PFSK-1 (cell line): ENCODE measurements at regions not wholly inside any gene's neighbourhood (a gene's known extent, or its start where the extent isn't known, plus 50 kb on each side); places are given as distances from the start of the nearest gene placed in this dataset.

ENCODE experiments used
- FOXP2 ChIP-seq: optimal IDR thresholded peaks from 2 replicates; pipeline ENCODE3; 2011; ENCODE audit warnings: borderline replicate concordance, control low read depth, inconsistent platforms; ENCODE audit not compliant: insufficient read depth; ENCODE audit errors: extremely low read length, extremely low read depth
- POLR2AphosphoS5 ChIP-seq: IDR thresholded peaks from 2 replicates; pipeline ENCODE4 v1.6.1; 2012; ENCODE audit warnings: low read depth, mild to moderate bottlenecking, control low read depth, low read length, moderate library complexity
- SIN3A ChIP-seq: IDR thresholded peaks from 2 replicates; pipeline ENCODE4 v1.6.1; 2012; ENCODE audit warnings: mild to moderate bottlenecking, low read length, moderate library complexity, borderline replicate concordance; ENCODE audit not compliant: insufficient read depth
- TAF1 ChIP-seq: IDR thresholded peaks from 2 replicates; pipeline ENCODE4 v1.6.1; 2012; ENCODE audit warnings: low read length, control low read depth, borderline replicate concordance; ENCODE audit not compliant: insufficient read depth
- TF ChIP-seq, protein P1 (sequence below), 2 experiments: IDR thresholded peaks; 2 replicates each; pipeline versions ENCODE4 v1.6.1 to v1.8.0; 2011 to 2012; ENCODE audit warnings: low read depth in 2 of 2, low read length in 2 of 2, control low read depth in 1 of 2, inconsistent platforms in 1 of 2, mild to moderate bottlenecking in 1 of 2, moderate library complexity in 1 of 2; ENCODE audit not compliant: insufficient read depth in 1 of 2

GRCh38 chr12:127881371-127882140 lies 385.4 kb upstream of the TMEM132C start:
- TF ChIP-seq, protein P1, sequence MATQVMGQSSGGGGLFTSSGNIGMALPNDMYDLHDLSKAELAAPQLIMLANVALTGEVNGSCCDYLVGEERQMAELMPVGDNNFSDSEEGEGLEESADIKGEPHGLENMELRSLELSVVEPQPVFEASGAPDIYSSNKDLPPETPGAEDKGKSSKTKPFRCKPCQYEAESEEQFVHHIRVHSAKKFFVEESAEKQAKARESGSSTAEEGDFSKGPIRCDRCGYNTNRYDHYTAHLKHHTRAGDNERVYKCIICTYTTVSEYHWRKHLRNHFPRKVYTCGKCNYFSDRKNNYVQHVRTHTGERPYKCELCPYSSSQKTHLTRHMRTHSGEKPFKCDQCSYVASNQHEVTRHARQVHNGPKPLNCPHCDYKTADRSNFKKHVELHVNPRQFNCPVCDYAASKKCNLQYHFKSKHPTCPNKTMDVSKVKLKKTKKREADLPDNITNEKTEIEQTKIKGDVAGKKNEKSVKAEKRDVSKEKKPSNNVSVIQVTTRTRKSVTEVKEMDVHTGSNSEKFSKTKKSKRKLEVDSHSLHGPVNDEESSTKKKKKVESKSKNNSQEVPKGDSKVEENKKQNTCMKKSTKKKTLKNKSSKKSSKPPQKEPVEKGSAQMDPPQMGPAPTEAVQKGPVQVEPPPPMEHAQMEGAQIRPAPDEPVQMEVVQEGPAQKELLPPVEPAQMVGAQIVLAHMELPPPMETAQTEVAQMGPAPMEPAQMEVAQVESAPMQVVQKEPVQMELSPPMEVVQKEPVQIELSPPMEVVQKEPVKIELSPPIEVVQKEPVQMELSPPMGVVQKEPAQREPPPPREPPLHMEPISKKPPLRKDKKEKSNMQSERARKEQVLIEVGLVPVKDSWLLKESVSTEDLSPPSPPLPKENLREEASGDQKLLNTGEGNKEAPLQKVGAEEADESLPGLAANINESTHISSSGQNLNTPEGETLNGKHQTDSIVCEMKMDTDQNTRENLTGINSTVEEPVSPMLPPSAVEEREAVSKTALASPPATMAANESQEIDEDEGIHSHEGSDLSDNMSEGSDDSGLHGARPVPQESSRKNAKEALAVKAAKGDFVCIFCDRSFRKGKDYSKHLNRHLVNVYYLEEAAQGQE (IDR thresholded peaks at IDR 0.05; ENCODE audit: insufficient read depth in 1 of 2, low read depth in 2 of 2, low read length in 2 of 2): no peak
- TF ChIP-seq TAF1 (no peak), FOXP2 (no peak), POLR2AphosphoS5 (no peak), SIN3A (no peak)

GRCh38 chr12:127883013-127883412 lies 384.0 kb upstream of the TMEM132C start:
- TF ChIP-seq TAF1 (no peak), POLR2AphosphoS5 (no peak), FOXP2 (no peak), SIN3A (no peak)
- TF ChIP-seq, protein P1 (IDR thresholded peaks at IDR 0.05; ENCODE audit: insufficient read depth in 1 of 2, low read depth in 2 of 2, low read length in 2 of 2): no peak

- TF ChIP-seq SIN3A (no peak), POLR2AphosphoS5 (no peak), TAF1 (no peak), FOXP2 (no peak)
- TF ChIP-seq, protein P1 (IDR thresholded peaks at IDR 0.05; ENCODE audit: insufficient read depth in 1 of 2, low read depth in 2 of 2, low read length in 2 of 2): no peak
Observed at GRCh38 chr12:127885954-127886750, 380.8 kb upstream of the TMEM132C start.

GRCh38 chr12:127886827-127887226 lies 380.1 kb upstream of the TMEM132C start:
- TF ChIP-seq, protein P1 (IDR thresholded peaks at IDR 0.05; ENCODE audit: insufficient read depth in 1 of 2, low read depth in 2 of 2, low read length in 2 of 2): no peak
- TF ChIP-seq SIN3A (no peak), TAF1 (no peak), FOXP2 (no peak), POLR2AphosphoS5 (no peak)
